ENCODE measurements at regions not wholly inside any gene's neighbourhood (a gene's known extent, or its start where the extent isn't known, plus 50 kb on each side); places are given as distances from the start of the nearest gene placed in this dataset.

DNA sequence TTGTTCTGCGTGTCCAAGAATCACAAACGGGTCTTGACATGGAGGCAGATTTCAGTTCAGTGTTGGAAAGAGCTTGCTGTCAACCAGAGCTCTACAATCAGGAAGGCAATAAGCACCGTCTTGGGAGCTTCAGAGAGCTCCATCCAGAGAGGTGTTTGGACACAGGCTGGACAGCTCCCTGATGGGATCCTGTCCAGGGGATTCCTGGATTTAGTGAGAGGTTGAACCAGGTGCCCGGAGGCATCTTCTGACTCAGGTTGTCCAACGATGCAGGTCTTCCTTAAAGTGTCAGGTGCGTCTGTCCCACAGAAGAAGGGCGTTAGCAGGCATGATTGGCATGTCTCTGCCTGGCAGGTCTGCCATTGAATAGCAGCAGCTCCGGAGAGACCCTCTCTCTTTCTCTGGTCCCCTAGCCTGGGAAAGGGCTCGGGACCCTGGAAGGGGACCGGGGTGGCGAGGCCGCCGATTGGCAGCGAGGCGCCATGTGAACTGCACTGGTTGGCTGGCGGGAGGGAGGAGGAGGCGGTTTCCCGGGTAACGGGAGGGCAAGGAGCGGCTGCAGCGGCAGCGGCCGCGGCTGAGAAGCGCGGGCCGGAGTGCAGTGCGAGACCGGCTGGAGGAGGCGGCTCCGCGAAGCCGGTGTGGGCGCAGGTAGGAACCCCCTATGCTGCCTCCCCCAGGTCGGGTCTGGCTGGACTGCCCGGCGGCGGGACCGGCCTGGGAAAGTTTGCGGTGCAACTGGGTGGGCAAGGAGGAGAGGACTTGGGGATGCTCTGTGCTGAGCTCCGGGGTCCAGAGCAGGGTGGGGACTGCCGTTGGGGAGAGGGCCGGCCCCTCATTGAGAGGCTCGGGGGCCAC lies 104.1 kb upstream of the E2F8 start (continued):
- TF ChIP-seq ZNF462 (CRISPR knock-in tag; IDR thresholded peaks at IDR 0.05) = no peak
- no peak for TF ChIP-seq EZH2 (IDR thresholded peaks at IDR 0.05; ENCODE audit: low read depth, unreplicated experiment)
- TF ChIP-seq EZH2phosphoT487 (IDR thresholded peaks at IDR 0.05; ENCODE audit: unreplicated experiment) = no peak
- no peak for TF ChIP-seq ZNF331 (CRISPR knock-in tag; IDR thresholded peaks at IDR 0.05; ENCODE audit: low read depth)
- TF ChIP-seq CREB1 (CRISPR knock-in tag; IDR thresholded peaks at IDR 0.05; ENCODE audit: low read depth) = no peak

DNA sequence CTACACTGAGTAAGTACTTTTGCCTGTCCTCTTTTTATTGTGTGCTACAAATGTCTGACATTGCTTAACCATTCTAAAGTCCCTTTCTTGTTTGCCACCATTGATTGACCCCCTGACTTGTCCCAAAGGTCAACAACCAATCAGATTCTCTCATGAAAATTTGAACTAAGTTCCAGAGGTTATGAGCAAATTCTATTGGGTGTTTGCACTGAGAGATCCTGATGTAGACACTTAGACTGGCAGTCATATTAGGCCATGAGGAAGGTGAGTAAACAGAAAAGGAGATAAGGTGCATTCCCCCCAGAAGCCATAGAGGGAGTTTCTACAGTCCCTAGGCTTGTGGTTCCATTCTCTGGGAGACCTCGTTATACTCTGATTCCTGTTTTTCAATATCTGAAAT lies 101.3 kb upstream of the E2F8 start:
- H3K79me2 ChIP-seq (replicated peaks; ENCODE audit: insufficient read depth) = no peaks in the 10 kb centered on the region
- H4K20me1 ChIP-seq (replicated peaks; ENCODE audit: insufficient read depth) = 0 out of 2 replicates have a peak, but pooled peaks cover 3% of the 10 kb centered on the region
- peaks cover 4% of the 10 kb centered on the region; the same call in 1 of the 2 replicates for H3F3A ChIP-seq (replicated peaks; ENCODE audit: low read depth)
- no peaks in the 10 kb centered on the region; the same call in 2 of the 3 replicates for H3K9me3 Mint-ChIP-seq
- ATAC-seq = no peak
- no peak overlapping the region for H2AFZ ChIP-seq
- no peak for DNase-seq (ENCODE audit: low spot score)
- H3K4me1 ChIP-seq (ENCODE audit: insufficient read depth) = peaks cover 12% of the 10 kb centered on the region
- H3K27me3 Mint-ChIP-seq (ENCODE audit: insufficient read depth, low read depth, poor library complexity) = peaks cover 35% of the 10 kb centered on the region
- no peak overlapping the region for H3K27ac Mint-ChIP-seq
- no peaks in the 10 kb centered on the region; the same call in 2 of the 3 replicates for H3K36me3 Mint-ChIP-seq (ENCODE audit: low read depth)
- TF ChIP-seq POLR2AphosphoS5 (IDR thresholded peaks at IDR 0.05; ENCODE audit: low read depth) (no peak), CTCF (conservative IDR thresholded peaks at IDR 0.05; ENCODE audit: low read depth in 2 of 2) (0 out of 4 replicates have a peak, but pooled peaks of 1 of the 2 experiments have one; percentile 12)
- H3K9me2 ChIP-seq (ENCODE audit: insufficient read depth) = no peaks in the 10 kb centered on the region
- H3K36me3 ChIP-seq (ENCODE audit: insufficient read depth) = no peaks in the 10 kb centered on the region
- H3K4me3 ChIP-seq = no peak overlapping the region
- H3K27me3 ChIP-seq (ENCODE audit: insufficient read depth) = peaks cover 45% of the 10 kb centered on the region
- no peak overlapping the region for H3K4me2 ChIP-seq
- no peak overlapping the region for H3K4me3 Mint-ChIP-seq
- peaks cover 5% of the 10 kb centered on the region for H3K4me1 Mint-ChIP-seq
- H3K27ac ChIP-seq (ENCODE audit: low read depth) = no peak overlapping the region
